Glomerular endothelial cell (primary cell): ENCODE measurements at regions not wholly inside any gene's neighbourhood (a gene's known extent, or its start where the extent isn't known, plus 50 kb on each side); places are given as distances from the start of the nearest gene placed in this dataset.
"Not testable (repeated sequence)": the region's sequence is repeated elsewhere in the genome, so short reads cannot be mapped to it uniquely, and the experiment has no call there.

Experiments used
- DNase-seq: peaks from one replicate; pipeline ENCODE4 v3.0.0-alpha.2; 2011; ENCODE audit warnings: low read depth, low spot score; ENCODE audit errors: extremely low read depth

DNA sequence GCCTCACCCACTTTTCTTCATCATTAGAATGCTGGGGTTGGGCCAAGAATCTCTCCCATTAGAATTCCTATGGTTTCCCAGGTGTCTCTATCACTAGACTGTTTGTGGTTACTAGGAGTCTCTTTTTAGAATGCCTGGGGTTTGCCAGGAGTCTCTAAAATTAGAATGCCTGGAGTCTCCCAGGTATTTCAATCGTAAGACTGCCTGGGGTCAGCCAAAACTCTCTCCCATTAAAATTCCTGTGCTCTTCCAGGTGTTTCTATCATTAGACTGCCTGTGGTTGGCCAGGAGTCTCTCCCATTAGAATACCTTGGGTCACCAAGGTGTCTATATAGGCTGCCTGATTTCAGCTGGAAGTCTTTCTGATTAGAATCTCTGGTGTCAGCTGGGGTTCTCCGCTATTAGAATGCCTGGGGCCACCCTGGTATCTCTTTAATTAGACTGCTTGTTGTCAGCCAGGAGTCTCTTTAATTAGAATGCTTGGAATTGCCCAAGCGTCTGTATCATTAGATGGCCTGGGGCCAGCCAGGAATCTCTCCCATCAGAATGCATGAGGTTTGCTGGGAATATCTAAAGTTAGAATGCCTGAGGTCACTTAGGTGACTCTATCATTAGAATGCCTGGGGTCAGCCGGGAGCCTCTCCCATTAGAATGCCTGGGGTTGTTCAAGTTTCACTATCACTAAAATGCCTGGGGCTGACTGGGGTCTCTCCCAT lies 1479.2 kb downstream of the UQCRFS1 start:
- no peak for DNase-seq

DNA sequence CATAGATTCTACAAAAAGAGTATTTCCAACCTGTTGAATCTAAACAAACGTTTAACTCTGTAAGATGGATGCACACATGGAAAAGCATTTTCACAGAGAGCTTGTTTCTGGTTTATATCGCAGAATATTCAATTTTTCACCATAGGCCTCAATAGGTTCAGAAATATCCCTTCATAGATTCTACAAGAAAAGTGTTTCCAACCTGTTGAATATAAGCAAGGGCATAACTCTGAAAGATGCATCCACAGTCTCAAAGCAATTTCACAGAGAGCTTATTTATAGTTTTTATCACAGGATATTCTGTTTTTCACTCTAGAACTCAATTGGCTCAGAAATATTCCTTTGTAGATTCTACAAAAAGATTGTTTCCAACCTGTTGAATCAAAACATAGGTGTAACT lies 1483.6 kb downstream of the UQCRFS1 start:
- no peak for DNase-seq

DNA sequence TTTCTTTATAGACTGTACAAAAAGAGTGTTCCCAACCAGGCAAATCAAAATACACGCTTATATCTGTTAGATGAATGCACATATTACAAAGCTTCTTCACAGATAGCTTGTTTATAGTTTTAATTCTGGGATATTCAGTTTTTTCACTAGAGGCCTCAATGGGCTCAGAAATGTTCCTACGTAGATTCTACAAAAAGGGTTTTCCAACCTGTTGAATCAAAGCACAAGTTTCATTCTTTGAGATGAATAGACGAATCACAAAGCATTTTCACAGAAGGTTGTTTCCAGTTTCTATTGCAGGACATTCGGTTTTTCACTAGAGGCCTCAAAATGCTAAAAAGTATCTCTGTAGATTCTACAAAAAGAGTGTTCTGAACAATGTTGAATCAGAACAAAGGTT lies 1490.3 kb downstream of the UQCRFS1 start:
- no peak for DNase-seq

DNA sequence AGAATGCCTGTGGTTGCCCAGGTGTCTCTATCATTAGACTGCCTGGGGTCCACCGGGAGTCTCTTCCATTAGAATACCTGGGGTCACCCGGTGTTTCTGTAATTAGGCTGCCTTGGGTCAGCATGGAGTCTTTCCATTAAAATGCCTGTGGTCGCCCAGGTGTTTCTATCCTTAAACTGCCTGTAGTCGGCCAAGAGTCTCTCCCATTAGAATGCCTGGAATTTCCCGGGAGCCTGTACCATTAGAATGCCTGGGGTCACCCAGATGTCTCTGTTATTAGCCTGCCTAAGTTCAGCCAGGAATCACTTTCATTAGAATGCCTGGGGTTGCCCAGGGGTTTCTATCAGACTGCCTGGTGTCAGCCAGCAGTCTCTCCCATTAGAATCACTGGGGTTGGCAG lies 1492.8 kb downstream of the UQCRFS1 start:
- DNase-seq, result no peak

DNA sequence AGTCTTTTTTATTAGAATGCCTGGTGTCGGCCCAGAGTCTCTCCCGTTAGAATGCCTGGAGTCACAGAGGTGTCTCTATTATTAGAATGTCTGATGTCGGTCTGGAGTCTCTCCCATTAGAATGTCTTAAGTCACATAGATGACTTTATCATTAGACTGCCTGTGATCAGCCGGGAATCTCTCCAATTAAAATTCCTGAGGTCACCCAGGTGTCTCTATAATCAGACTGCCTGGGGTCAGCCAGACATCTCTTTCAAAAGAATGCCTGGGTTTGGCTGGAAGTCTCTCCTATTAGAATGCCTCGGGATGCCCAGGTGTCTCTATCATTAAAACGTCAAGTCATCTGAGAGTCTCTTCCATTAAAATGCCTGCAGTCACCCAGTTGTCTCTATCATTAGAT lies 1493.9 kb downstream of the UQCRFS1 start:
- no peak for DNase-seq

DNA sequence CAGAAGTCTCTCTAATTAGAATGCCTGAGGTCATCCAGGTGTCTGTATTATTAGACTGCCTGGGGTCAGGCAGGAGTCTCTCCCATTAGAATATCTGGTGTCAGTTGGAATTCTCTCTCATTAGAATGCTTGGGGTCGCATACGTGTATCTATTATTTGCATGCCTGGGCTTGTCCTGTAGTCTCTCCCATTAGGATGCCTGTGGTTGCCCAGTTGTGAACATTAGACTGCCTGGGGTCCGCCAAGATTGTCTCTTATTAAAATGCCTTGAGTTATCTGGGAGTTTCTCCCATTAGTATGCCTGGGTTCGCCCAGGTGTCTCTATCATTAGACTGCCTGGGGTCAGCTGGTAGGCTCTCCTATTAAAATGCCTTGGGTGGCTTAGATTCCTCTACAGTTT lies 1494.7 kb downstream of the UQCRFS1 start:
- no peak for DNase-seq

DNA sequence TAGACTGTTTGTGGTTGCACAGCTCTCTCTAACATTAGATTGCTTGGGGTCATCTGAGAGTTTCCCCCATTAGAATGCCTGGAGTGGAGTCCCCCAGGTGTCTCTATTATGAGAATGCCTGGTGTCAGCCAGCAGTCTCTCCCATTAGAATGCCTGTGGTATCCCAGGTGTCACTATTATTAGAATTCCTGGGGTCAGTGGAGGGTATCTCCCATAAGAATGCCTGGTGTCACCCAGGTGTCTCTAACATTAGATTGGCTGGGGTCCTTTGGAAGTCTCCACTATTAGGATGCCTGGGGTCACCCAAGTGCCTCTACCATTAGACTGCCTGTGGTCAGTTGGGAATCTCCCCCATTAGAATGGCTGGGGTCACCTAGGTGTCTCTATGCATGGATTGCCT lies 1495.1 kb downstream of the UQCRFS1 start:
- no peak for DNase-seq

DNA sequence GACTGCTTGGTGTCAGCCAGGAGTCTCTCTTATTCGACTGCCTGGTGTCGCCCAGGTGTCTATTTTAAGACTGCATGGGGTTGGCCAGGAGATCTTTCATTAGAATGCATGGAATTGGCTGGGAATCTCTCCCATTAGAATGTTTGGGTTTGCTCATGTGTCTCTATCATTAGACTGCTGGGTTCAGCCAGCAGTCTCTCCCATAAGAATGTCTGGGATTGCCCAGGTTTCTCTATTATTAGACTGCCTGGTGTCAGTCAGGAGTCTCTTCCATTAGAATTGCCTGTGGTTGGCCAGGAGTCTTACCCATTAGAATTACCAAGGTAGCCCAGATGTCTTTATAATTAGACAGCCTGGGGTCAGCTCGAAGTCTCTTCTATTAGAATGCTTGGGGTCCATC lies 1496.0 kb downstream of the UQCRFS1 start:
- no peak for DNase-seq

DNA sequence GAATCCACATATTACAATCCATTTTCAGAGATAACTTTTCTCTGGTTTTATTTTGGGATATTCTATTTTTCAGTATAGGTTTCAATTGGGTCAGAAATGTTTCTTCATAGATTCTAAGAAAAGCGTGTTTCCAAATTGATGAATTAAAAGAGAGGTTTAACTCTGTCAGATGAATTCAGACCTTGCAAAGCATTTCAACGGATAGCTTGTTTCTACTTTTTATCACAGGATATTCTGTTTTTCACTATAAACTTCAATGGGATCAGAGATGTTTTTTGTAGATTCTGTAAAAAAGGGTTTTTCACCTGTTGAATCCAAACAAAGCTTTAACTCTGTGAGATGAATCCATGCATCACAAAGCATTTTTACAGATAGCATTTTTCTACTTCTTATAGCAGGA lies 1498.1 kb downstream of the UQCRFS1 start:
- no peak for DNase-seq

DNA sequence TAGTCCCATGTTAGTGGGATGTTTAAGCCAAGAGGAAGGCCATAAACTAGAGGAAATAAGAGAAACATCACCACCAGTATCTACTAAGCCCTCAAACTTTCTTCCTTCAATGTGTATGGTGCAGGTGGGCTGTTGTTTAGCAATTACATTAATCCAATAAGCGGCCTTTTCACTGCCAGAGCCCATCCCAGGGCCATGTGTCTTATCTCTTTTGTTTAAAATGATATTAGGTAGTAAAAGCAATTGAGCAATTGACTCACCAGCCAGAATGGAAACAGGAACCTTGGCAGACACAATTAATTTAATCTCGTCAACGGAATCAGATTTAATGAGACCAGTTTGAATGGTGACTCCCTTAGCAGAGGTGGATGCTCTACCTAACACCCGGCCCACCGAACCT lies 1503.5 kb downstream of the UQCRFS1 start:
- DNase-seq, result no peak

DNA sequence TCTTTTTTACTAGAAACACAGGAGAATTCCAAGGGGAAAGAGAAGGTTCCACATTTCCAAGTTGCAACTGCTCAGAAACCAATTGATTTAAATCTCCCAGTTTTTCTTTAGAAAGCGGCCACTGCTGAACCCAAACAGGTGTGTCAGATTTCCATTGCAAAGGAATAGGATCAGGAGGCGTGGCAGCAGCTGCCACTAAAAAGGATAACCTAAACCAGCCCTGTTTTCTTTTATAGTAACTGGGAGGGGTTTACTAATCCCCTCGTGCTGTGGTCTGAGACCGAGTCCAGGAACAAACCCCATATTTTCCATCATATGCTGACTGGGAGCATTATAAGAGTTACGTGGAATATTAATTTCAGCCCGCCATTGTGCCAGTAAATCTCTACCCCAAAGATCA lies 1504.0 kb downstream of the UQCRFS1 start:
- not testable (repeated sequence) for DNase-seq

DNA sequence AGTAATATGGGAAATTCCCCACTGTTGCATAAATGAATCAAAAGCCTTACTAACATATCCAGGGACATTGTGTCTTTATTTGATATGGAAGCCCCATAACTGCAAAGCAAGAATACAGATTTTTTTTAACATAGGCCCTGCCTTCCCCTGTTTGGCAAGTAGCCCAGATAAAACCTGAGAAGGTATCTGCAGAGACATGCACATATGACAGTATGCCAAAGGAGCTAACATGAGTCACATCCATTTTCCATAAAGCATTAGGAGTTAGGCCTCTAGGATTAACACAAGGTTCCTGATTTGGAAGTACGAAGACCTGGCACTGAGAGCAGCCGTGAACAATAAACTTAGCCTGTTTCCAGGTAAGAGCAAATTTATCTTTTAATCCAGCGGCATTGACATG lies 1505.9 kb downstream of the UQCRFS1 start:
- not testable (repeated sequence) for DNase-seq

DNA sequence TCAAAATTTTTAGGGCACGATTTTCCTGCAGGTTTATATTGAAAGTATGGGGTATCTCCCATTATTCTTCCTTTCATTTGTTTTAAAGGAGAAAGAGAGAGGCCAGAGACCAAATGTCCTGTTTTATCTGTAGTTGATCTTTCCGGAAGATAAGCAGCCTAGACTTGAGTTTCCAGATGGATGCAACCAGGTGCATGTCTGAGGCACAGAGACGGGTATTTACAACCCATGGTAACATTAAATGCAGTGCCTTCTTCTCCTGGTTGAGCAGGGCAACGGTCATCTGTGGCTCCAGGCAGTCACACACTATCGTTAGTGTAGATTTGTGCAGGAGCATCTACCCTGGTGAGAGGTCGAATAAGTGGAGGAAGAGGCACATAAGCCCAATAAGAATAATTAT lies 1507.1 kb downstream of the UQCRFS1 start:
- DNase-seq, result no peak

DNA sequence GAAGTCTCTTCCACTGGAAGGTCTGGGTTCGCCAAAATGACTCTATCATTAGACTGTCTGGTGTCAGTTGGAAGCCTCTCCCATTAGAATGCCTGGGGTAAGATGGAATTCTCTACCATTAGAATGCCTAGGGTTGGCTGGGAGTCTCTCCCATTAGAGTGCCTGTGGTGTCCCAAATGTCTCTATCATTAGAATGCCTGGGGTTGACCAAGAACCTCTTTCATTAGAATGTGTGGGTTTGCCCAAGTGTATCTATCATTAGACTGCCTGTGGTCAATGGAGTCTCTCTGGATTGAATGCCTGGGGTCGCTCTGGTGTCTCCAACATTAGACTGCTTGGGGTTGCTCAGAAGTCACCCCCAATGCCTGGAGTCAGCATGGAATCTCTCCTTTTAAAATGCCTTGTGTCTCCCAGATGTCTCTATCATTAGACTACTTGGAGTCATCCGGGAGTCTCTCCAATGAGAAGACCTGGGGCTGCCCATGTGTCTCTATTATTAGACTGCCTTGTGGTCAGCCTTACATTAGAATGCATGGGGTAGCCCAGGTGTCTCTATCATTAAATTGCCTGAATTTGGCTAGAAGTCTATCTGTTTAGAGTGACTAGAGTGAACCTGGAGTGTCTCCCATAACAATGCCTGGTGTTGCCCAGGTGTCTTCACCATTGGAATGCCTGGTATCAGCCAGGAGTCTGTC lies 1518.4 kb downstream of the UQCRFS1 start:
- no peak for DNase-seq

DNA sequence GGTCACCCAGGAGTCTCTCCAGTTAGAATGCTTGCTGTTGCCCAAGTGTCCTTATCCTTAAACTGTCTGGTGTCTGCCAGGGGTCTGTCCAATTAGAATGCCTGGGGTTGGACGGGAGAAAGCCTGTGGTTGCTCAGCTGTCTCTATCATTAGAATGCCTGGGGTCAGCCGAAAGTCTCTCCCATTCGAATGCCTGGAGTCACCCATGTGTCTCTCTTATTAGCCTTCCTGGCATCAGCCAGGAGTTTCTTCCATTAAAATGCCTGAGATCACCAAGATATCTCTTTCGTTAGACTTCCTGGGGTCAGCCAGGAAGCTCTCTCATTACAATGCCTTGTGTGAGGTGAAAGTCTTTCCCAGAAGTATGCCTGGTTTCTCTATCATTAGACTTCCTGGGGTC lies 1521.0 kb downstream of the UQCRFS1 start:
- no peak for DNase-seq

DNA sequence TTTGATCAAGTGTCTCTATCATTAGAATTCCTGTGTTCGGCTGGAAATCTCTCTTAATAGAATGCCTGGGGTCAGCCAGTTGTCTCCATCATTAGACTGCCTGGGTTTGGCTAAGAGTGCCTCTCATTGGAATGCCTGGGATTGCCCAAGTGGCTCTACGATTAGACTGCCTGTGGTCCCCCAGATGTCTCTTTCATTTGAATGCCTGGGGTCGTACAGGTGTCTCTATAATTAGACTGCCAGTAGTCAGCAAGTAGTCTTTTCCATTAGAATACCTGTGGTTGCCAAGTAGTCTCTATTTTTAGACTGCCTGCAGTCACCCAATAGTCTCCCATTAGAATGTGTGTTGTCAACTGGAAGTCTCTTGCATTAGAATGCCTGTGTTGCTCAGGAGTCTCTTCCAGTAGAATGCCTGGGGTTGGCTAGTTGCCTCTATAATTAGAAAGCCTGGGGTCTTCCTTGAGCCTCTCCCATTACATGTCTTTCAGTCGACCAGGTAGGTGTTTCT lies 1523.2 kb downstream of the UQCRFS1 start:
- DNase-seq, result no peak

DNA sequence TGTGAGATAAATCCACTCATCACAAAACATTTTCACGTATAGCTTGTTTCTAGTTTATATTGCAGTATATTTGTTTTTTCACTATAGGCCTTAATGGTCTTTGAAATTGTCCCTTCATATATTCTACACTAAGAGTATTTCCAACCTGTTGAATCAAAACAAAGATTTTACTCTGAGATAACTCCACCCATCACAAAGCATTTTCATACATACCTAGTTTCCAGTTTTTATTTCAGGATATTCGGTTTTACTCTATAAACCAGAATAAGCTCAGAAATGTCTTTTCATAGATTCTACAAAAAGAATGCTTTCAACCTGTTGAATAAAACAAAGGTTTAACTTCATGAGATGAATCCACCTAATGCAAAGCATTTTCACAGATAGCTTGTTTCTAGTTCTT lies 1528.7 kb downstream of the UQCRFS1 start:
- no peak for DNase-seq

DNA sequence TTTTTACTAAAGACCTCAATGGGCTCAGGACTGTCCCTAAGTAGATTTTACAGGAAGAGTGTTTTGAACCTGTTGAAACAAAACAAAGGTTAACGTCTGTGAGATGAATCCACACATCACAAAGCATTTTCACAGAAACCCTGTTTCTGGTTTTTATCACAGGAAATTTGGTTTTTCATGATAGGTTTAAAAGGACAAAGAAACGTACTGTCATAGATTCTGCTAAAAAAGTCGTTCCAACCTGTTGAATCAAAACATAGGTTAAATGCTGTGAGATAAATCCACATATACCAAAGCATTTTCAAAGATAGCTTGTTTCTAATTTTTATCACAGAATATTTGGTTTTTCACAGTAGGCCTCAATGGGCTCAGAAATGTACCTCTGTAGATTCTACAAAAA lies 1531.0 kb downstream of the UQCRFS1 start:
- DNase-seq, result no peak

DNA sequence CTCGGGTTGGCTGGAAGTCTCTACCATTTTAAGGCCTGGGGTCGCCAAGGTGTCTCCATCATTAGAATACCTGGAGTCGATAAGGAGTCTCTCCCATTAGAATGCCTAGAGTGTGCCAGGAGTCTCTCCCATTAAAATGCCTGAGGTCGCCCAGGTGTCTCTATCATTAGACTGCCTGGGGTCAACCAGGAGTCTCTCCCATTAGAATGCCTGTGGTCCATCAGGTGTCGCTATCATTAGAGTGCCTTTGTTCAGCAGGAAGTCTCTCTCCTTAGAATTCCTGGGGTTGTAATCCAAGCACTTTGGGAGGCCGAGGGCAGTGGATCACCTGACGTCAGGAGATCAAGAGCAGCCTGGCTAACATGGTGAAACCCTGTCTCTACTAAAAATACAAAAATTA lies 1533.0 kb downstream of the UQCRFS1 start:
- no peak for DNase-seq

DNA sequence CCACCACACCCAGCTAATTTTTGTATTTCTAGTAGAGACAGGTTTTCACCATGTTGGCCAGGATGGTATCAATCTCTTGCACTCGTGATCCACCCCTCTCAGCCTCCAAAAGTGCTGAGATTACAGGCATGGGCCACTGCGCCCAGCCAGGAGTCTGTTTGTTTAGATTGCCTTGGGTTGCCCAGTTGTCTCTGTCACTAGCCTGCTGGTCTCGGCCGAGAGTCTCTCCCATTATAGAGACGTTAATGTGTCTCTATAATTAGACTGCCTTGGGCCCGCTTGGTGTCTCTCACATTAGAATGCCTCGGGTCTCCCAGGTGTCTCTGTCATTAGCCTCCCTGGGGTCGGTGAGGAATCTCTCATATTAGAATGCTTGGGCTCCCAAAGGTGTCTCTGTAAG lies 1533.6 kb downstream of the UQCRFS1 start:
- DNase-seq, result no peak

DNA sequence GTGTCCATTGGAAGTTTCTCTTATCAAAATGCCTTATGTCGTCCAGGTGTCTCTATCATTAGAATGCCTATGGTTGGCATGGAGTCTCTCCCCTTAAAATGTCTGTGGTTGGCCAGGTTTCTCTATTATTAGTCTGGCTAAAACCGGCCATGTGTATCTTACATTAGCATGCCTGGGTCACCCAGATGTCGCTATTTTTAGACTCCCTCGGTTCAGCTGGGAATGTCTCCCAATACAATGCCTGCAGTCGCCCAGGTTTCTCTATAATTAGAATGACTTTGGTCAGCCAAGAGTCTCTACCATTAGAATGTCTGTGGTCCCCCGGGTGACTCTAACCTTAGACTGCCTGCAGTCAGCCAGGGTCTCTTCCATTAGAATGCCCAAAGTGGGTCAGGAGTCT lies 1536.1 kb downstream of the UQCRFS1 start:
- no peak for DNase-seq

DNA sequence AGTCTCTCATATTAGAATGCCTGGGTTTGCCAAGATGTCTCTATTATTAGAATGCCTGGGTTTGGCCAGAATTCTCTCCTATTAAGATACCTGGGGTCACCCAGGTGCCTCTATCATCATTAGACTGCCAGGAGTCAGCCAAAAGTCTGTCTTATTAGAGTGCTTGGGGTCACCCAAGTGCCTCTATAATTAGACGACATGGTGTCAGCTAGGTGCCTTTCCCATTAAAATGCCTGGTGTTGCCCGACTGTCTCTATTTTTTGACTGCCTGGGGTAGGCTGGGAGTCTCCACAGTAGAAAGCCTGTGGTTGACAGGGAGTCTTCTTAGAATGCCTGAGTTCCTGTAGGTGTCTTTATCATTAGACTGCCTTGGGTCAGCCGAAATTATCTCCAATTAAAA lies 1536.6 kb downstream of the UQCRFS1 start:
- DNase-seq, result no peak

DNA sequence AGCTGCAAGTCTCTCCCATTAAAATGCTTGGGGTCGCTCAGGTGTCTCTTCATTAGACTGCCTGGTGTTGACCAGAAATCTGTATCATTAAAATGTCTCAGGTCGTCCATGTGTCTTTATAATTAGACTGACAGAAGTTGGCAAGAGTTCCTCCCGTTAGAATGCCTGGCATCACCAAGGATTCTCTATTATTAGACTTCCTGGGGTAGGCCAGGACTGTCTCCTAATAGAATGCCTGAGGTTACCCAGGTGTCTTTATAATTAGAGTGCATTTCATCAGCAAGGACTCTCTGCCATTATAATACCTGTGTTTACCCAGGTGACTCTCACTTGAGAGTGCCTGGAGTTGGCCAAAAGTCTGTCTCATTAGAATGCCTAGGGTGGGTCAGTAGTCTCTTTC lies 1537.2 kb downstream of the UQCRFS1 start:
- DNase-seq, result no peak
